HG03108 (cell line): ENCODE measurements at regions not wholly inside any gene's neighbourhood (a gene's known extent, or its start where the extent isn't known, plus 50 kb on each side); places are given as distances from the start of the nearest gene placed in this dataset.

ENCODE experiments used
- ATAC-seq: cut with Tn5 transposase; IDR thresholded peaks from one replicate; pipeline ENCODE4 v1.9.1; 2021; ENCODE audit warnings: moderate library complexity; ENCODE audit not compliant: unreplicated experiment

GRCh38 chr21:27154451-27155129 lies 187.7 kb upstream of the ADAMTS5 start:
- ATAC-seq, result no peak

DNA sequence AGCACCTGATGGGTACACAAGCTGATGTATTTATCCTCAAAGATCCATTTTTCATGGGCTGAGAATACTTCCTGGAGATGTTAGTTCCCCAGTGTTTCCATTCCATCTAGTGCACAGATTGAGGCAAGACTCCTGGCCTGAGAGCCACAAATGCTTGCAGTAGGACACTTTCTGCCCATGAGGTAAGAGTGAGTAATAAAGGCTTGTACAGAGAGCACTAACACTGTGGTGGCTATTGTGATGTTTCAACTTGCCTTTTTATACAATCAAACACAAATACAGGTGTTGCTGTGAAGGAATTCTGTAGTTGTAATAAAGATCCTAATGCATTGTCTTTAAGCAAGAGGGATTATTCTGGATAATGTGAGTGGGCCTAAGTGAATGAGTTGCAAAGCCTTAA lies 186.1 kb upstream of the ADAMTS5 start:
- ATAC-seq, result no peak

DNA sequence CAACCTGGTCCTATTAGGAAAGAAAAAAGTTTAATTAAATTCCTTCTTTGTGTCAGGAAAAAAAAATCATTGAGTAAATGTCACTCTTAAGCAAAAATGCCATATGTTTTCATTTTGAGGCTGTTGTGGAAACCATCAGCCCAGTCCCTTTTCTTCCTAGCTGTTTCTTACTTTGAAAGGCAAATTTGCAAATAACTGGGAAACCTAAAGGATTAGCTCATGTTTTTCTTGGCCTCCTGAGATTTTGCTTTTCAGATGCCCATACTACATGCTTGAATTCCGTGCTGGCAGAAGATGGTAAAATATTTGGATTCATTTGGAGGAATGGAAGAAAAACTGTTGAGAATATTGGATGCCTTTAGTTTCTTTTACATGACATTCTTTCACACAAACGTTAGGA lies 182.1 kb upstream of the ADAMTS5 start:
- no peak for ATAC-seq

DNA sequence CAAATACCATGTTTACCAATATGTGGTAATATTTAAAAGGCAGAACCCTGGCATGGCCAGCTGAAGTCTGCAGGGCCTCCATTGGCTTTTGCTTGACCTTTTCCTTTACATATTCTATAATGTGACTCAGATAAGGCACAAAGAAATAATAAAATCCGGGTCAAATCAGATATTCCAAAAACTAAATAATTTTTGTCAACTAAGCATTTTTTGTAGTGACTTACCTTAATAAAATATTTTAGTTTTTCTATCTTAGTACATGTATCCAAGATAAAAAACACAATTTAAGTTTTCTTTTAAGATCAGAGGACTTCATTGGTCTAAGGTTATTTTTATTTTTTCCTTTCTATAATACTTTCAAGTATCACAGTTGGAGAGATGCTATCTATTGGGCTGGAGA lies 179.4 kb upstream of the ADAMTS5 start:
- no peak for ATAC-seq

- ATAC-seq, result no peak
Measured at GRCh38 chr21:27145134-27145798, 178.4 kb upstream of the ADAMTS5 start.

DNA sequence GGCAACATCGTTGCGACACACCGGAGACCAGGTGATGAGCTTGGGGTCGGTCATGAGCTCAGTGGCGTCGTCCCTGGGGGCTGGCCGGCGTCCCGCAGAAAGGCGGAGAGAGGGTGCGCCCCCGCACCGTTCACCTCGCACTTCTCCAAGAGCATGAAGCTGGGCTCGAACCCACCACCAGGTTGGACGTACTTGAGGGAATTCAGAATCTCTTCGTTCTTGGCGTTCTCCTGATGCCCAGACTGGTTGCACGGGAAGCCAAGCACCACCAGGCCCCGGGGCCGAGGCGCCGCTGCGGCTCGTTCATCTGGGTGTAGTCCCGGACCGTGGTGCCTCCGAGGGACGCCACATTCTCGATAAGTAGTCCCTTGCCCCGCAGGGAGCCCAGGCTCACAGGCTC lies 176.6 kb upstream of the ADAMTS5 start:
- ATAC-seq, result no peak

- no peak for ATAC-seq
Measured at GRCh38 chr21:27139526-27139925, 172.6 kb upstream of the ADAMTS5 start.

DNA sequence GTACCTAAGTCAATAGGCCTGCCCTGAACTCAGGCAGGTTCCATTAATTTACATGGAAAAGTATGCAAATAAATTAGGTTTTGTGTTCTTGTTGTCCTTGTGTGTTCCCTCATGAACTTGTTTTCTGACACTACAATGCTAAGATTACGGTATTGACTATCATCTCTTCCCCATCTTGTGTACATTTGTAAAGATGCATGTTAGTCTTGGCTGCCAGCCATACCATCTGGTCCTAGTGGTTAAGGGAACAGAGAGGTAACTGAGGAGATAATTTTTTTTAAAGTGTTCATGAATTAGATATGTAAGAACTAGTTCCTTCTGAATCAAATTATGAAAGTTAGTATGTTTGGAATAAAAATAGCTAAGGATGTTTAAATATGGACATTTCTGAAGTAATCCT lies 167.6 kb upstream of the ADAMTS5 start:
- ATAC-seq, result no peak

GRCh38 chr21:27132266-27132665 lies 165.4 kb upstream of the ADAMTS5 start:
- ATAC-seq, result no peak

GRCh38 chr21:27130154-27130553 lies 163.3 kb upstream of the ADAMTS5 start:
- ATAC-seq, result no peak

DNA sequence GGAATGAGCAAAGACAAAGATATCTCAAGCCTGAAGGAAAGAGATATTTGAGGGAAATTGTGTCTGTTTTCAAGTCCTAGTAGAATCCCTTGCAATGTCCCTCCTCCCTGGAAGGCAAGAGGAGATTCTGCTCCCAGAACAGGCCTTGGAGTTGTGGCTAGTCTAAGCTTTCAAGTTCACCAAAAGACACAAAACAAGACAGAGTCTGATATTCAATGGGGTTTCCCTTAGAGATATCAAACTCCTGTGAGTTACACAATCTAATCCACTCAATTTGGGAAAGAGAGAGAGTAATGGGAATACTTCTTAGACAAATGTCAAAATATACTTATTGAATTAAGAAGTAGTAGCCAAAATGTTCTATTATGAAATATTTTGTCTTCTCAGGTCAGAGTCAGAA lies 162.8 kb upstream of the ADAMTS5 start:
- ATAC-seq, result no peak

DNA sequence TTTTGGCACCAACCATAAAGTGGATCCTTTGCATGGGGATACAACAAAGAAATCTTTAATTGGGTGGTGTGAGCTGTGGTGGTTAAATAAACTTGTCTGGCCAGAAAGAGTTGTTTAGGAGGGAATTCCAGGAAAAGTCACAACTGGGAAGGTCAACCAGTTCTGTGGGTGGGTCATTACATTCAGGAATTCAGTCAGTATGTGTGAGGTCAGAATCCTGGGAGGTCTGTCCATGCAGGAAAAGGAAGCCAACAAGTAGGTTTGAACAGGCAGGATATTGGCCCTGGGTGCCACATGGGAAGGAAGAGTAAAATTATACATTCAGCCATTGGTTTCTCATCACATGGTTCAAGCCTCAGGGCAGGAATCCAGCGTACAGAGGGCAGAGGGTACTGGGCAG lies 162.3 kb upstream of the ADAMTS5 start:
- no peak for ATAC-seq

DNA sequence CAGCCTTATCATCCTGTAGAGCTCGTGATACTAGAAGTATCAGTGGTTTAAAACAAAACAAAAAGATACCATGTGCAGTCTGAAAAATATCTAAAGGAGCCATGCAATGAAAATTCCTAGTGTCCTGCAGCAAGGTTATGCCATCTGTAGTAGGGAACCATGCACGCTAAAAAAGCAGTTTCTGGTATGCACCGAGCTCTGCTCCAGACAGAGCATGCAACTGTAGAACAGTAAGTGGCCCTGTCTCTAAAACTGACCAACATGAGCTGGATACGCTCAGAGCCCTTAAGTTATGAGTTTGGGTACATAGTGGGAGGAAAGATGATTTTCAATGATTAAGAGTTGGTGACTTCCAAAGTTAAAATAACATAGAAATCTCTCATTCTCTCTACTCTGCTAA lies 159.3 kb upstream of the ADAMTS5 start:
- no peak for ATAC-seq

- ATAC-seq, result no peak
Measured at GRCh38 chr21:27122686-27123085, 155.8 kb upstream of the ADAMTS5 start.

DNA sequence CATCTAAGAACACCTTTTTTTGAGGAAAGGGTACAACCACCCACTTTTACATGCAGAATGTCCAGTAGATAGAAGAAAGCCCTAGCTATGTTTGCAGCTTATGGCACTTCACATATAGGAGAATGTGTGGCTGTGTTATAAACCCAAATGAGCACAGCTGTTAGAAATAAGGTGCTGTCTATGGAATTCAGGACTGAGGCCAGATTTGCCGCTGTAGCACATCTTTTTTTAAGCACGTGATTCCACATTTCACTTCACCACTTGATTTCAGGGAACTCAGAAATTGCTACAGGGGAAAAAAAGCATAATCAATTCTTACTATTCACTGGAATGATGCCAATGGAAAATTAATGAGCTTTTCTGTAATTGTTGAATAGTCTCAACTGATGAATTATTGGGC lies 147.2 kb upstream of the ADAMTS5 start:
- ATAC-seq, result no peak

- no peak for ATAC-seq
Measured at GRCh38 chr21:27112186-27112585, 145.3 kb upstream of the ADAMTS5 start.

- no peak for ATAC-seq
Measured at GRCh38 chr21:27110956-27111355, 144.1 kb upstream of the ADAMTS5 start.

- ATAC-seq, result no peak
Measured at GRCh38 chr21:27108701-27109100, 141.8 kb upstream of the ADAMTS5 start.

GRCh38 chr21:27108228-27108627 lies 141.3 kb upstream of the ADAMTS5 start:
- ATAC-seq, result no peak

- ATAC-seq, result no peak
Measured at GRCh38 chr21:27104846-27105431, 138.1 kb upstream of the ADAMTS5 start.

DNA sequence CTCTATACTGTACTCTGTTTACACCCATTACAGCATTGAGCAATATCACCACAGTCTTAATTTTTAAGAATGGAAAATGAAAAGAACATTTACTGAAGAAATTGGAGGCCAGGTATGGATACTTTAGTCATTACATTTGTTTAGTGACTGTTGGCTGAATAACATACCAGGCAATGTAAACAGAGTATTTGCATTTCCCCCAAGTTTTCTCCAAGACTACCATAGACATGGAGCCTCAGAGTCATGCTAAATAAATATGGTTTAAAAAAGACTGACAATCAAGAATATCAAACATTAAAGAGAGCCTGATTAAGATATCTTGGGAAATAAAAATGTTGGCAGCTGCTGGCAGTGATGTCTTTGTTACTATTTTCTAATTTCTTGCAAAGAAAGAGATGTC lies 136.9 kb upstream of the ADAMTS5 start:
- no peak for ATAC-seq

- ATAC-seq, result no peak
Measured at GRCh38 chr21:27101523-27101922, 134.6 kb upstream of the ADAMTS5 start.
